Vagina (tissue), 2 donors: ENCODE measurements at regions not wholly inside any gene's neighbourhood (a gene's known extent, or its start where the extent isn't known, plus 50 kb on each side); places are given as distances from the start of the nearest gene placed in this dataset.

Experiments
- CTCF ChIP-seq, 3 experiments: fragments of 450-650 bp in 2 of 3; fragments of 200-600 bp in 1 of 3; sonication (generic) in 1 of 3; IDR thresholded peaks; one replicate each; pipeline ENCODE4 v1.5.1; 2017 to 2019; ENCODE audit warnings: antibody characterized with exemption in 3 of 3, mild to moderate bottlenecking in 2 of 3, moderate library complexity in 2 of 3
- POLR2AphosphoS5 ChIP-seq, 2 donors: sonication (generic); formaldehyde crosslinking; IDR thresholded peaks; one replicate each; pipeline ENCODE4 v1.9.0; 2017; ENCODE audit warnings: antibody characterized with exemption in 2 of 2, mild to moderate bottlenecking in 2 of 2, low read depth in 1 of 2; ENCODE audit not compliant: insufficient read depth in 1 of 2

GRCh38 chr5:166926138-166926537, 1365.3 kb upstream of the WWC1 start:
- no peak for TF ChIP-seq CTCF (IDR thresholded peaks at IDR 0.05)
- TF ChIP-seq POLR2AphosphoS5 (IDR thresholded peaks at IDR 0.05; ENCODE audit: insufficient read depth in 1 of 2, low read depth in 1 of 2): no peak
